Hematopoietic multipotent progenitor cell (in vitro differentiated cells): ENCODE measurements at regions not wholly inside any gene's neighbourhood (a gene's known extent, or its start where the extent isn't known, plus 50 kb on each side); places are given as distances from the start of the nearest gene placed in this dataset.
A peak's percentile ranks its signal among the peaks of the same experiment; 100 is the strongest.
"Not testable (repeated sequence)": the region's sequence is repeated elsewhere in the genome, so short reads cannot be mapped to it uniquely, and the experiment has no call there.

ENCODE experiments used
- DNase-seq, 3 donors: peaks; one replicate each; pipeline ENCODE4 v3.0.0-alpha.2; 2011 to 2015; ENCODE audit warnings: low read depth in 2 of 3, low spot score in 2 of 3

DNA sequence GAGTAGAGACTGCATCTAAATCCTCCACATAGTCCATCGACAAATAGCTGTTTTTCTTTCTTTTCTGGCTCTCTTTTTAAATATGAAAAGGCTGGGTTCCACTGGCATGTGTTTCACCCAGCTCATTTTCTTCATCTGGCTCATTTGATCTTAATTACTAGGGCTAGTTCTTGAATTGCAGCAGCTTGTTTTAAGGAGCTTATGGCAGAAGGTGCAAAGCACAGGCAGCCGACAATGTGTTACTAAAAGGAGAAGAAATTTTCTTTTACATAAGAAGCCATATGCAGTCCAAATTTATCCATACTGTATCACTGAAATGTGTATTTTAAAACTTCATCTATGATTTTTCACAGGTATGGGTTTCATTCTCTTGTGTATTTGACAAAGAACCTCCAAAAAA is 205.6 kb upstream of the PTER start:
- no peak for DNase-seq

DNA sequence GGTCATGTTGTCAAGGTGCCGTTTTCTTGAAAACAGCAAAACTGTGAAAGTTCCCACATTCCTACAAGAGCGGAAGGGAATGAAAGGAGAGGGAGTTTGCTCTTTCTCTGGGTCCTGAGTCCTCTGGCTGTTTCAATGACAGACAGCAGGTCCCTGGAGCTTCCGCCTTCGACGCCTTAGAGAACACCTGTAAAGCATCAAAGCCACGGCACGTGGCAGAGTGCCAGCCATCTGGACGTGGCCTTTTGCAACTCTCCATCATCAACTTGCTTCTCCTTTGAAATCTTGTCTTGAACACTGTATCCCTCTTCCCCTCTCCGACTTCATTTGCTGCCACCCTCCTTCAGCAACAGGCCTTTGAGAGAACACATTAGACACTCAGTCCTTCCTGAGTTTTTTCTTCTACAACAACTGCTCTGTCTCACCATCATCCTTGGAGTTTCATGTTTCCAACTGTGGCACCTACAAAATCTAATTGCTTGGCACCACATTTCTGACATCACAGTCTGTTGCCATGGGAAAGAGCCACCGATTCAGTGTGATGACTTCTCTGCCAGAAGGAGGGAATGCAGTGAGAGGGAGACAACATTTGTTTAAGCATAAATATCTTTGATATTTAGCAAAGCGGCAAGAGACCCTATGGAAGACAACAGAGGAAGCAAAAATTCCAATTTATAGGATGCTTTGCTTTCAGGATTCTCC is 204.9 kb upstream of the PTER start:
- no peak for DNase-seq

DNA sequence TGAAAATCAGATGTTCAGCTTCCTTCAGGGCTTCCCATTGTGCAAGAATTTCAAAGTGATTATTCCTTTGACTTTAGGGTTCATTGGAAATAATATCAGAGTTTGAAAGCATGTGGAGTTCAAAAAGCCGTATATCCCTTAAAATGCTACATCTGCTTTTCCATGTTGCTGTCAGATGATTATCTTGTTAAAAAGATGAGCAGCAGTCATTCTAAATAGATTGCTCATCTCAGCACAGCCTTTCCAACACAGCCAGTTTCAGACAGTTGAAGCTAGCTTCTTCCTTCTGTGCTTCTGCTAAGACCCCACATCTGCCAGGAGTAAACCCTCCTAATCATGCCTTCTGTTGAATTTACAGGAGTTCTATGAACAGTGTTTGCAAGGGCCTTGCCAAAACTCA is 204.4 kb upstream of the PTER start:
- DNase-seq: no peak

DNA sequence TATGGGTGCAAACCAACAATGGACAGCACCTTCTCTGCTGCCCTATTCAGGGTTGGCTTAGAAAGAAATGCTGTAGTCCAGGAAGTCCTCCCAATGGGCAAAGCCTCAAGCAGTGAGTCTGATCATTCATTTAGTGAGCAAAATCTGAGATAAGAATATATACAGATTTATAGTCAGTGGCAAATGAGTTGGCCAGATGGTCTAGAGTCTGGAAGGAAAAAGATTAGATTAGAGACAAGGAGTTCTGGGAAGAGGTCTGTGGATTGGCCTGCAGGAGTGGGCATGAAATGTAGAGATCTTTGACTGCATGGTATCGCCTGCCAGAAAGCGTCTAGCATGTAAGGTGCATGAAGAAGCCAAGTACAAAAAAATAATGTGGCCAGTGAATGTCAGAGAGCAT is 201.9 kb upstream of the PTER start:
- no peak for DNase-seq

DNA sequence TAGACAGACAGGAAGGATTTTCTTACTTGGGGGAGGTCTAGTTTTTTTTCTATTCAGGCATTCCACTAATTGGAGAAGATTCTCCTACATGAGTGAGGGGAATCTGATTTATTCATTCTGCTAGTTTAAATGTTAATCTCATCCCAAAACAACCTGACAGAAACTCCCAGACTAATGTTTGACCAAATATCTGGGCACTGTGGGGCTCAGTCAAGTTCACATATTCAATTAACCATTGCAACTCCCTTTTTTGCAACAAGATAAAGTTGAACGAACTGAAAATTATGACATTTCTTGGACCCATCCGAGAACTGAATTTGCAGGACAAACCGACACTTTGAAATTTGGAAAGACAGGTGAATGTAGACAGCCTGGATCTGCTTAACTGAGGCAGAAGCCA is 194.4 kb upstream of the PTER start:
- no peak for DNase-seq

DNA sequence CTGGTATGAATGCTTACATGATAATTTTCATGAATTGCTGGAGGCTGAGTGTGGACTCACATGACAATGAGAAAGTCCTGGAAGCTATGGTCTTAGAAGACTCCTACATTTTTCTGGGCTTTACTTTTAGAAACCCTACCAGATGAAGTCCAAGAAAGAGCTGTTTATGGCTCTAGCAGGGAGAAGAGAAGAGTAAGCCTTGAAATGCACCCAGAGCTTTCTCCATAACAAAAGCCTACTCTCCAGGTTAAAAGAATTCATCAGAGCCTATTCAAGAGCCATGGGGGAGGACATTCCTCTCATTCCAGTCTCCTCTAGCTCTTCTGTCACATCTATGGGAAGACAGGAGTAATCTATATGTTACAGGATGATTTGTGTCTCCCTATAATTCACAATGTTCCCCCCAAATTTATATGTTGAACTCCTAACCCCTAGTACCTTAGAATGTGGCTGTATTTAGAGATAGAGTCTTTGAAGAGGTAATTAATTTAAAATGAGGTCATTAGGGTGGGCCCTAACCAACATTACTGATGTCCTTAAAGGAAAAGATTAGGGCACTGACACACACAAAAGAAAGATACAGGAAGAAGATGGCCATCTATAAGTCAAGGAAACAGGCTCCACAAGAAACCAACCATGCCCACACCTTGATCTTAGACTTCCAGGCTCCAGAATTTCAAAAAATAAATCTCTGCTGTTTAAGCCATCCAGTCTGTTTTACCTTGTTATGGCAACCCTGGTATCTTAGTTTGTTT is 193.8 kb upstream of the PTER start:
- no peak for DNase-seq

DNA sequence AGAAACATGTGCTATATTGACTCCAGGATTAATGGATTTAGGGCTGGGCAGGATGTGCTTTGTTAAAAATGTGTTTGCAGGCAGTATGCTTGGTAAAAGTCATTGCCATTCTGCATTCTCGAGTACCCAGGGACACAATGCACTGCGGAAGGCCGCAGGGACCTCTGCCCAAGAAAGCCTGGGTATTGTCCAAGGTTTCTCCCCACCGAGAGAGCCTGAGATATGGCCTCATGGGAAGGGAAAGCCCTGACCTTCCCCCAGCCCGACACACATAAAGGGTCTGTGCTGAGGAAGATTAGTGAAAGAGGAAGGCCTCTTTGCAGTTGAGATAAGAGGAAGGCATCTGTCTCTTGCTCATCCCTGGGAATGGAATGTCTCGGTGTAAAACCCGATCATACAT is 186.7 kb upstream of the PTER start:
- DNase-seq: not testable (repeated sequence)

DNA sequence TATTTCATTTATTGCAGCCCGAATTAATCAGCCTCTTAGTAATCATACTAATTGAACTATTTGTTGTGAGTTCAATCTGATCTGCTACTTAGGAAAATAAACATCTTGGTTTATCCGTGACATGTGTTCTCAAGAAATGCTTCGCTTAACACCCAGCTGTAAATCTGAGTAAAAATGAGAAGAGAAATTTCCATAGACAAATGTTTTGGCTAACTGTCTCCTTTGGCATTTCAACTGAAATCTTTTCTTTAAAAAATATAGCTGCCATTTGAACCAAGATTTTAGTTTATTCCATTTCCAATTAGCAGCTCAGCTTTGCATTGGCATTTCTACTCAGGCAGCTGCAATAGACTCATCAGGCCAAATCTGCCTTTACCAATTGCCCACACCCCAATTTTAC is 180.5 kb upstream of the PTER start:
- DNase-seq: no peak

DNA sequence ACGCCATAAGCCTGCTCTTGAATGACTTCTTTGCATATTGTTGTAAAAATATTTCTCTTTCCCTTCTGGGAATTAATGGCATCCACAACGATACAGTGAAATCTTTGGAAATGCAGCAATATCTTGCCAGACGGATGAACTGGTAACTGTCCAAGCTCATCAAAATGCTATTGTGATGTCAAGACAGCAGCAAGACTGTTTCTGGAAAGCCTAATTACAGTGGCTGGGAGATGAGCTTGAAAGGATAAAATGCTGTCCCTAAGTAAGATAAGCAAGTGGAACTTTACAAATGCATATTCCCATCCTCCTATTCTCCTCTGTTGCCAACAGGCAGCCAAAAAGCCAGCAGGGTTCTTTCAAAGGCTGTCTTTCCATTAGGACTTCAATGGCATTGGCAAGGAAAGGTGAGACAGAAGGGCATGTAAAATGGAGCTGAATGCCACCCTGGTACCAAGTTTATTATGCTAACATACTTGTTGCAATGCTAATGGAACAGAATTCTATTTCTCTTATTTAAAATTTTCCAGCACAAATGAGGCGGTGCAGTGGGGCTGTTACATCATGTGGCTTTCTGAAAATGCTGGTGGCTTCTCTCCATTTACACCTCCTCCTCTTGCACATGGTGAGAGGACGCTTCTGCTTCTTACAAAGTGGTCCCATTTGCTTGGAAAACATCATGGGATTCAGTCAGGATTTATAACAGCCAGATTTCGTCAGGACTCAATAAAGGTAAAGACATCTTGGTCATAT is 178.3 kb upstream of the PTER start:
- no peak for DNase-seq

DNA sequence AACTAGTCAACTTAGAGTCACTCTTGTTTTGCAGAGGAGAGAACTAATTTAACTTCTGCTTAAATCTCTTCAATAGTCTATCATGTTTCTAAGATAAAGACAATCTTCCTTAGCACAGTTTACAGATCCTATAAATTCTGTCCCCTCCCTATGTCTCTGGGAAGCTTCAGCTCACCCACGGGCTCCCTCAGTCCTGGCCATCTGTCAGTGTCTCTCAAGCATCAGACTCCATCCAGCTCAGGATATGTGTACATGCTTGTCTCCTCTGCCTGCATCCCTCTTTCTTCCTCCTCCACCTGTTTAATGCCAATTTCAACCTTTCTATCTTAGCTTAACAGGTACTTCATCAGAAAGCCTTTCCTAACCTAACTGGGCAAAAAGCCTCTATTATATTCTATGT is 177.1 kb upstream of the PTER start:
- no peak for DNase-seq

DNA sequence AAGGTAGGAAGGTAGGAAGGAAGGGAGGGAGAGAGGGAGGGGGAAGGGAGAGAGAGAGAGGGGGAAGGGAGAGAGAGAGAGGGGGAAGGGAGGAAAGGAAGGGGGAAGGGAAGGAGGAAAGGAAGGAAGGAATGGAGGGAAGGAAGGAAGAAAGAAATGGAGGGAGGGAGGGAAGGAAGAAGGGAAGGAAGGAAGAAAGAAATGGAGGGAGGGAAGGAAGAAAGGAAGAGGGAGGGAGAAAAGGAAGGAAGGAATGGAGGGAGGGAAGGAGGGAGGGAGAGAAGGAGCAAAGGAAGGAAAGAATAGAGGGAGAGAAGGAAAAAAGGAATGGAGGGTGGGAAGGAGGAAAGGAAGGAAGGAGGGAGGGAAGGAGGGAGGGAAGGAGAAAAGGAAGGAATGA is 176.4 kb upstream of the PTER start:
- no peak for DNase-seq

DNA sequence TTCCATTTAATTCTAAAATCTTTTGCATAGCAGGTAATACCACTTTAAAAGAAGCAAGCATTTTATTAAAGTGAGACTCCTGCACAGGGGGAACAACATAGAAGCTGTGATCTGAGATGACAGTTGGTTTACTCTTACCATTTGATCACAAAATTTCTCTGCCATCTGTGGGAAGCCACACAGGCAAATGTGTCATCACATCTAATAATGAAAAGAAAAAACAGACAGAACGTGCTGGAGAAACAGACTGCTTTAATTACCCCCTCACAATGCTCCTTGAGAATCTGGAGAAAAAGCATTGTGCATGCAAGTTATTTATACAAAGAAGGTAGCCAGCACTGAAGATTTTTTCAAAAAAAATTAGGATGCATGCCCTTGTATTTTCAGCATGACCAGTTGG is 165.2 kb upstream of the PTER start:
- no peak for DNase-seq

DNA sequence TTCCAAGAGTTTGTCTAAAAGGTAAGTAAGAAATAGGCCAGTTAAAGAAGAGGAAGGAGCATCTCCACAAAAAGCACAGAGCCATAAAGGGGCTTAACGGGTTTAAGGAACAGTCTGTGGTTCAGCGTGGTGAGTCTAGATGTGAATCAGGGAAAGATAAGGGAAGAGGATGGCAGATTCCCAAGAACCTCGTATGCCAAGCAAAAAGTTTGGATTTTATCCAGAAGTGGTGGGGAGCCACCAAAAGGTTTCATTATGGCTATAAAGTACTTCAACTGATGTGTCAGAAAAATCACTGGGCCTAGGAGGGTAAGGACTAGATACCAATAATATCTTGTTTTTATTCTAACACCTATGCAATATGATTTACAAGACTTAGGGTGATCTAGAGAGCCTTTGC is 161.9 kb upstream of the PTER start:
- no peak for DNase-seq

DNA sequence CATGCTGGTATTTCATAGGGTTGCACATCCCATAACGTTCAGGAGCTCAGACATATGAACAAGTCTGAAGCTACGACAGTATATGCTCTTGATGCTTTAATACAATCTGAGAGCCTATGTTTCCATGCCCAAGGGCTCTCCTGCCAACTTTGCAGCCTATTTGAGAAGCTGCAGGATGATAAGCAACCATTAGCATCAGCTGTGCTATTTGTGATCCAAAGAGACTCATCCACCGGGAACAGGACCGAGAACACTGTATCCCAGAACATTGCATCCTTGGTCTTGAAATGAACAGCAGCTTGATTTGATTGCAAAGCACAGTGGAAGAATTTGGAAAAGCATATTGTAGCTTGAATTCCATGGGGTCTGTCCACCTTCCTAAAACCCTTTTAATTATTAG is 156.2 kb upstream of the PTER start:
- no peak for DNase-seq

DNA sequence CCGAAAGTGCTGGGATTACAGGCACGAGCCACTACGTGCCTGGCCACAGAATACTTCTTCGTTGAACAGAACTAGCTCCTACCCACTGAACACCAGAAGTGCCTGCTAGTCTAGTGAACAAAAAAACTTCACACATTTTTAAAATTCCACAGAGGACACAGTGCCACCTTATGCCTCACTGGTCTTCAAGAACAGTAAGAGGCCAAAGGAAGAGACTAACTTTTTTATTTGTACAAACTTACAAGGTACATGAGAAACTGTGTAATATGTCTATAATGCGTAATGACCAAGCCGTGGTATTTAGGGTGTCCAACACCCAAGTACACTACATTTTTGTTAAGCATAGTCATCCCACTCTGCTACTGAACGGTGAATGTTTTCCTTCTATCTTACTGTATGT is 144.4 kb upstream of the PTER start:
- DNase-seq: no peak

DNA sequence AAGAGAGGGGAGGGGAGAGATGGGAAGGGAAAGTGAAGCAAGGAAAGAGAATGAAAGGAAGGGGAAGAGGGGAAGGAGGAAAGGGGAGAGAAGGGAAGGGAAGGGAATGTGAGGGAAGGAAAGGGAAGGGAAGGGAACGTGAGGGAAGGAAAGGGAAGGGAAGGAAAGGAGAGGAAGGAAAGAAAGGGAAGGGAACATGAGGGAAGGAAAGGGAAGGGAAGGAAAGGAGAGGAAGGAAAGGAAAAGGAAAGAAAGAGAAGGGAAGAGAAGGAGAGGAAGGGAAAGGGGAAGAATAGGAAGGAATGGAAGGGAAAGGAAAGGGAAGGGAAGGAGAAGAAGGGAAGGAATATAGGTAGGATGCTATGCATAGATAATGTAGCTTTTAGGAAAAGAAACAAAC is 139.7 kb upstream of the PTER start:
- no peak for DNase-seq

DNA sequence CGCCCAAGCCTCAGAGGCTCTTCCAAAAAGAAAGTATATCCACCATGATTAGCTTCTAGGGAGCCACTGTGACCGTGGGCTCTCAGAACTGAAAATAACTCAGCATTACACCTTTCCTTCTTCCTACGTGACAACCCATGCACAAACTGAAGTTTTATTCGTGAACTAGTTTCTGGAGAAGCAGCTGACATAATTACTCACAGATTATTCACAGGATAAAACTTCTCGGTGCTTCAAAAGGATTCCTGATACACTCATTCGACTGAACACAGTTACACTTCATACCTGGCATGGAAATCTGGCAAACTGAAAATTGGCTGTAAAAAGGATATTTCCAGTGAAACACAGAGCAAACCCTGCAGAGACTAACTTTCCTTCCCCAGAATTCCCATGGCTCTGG is 139.2 kb upstream of the PTER start:
- no peak for DNase-seq

DNA sequence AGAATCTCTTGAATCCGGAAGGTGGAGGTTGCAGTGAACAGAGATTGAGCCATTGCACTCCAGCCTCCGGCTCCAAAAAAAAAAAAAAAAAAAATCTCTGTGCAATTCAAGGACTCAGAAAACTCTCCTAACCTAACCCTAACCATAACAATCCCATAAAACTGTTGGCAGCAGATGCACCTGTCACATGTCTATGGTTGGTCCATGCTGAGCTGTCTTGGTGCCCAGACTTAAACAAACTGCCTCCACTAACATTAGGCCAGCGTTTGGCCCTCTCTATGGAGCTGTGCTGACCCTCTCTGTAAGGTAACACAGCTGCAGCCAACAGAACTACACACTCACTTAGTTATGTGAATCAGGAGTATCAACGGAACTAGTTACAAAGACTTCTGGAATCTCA is 132.5 kb upstream of the PTER start:
- DNase-seq: no peak

DNA sequence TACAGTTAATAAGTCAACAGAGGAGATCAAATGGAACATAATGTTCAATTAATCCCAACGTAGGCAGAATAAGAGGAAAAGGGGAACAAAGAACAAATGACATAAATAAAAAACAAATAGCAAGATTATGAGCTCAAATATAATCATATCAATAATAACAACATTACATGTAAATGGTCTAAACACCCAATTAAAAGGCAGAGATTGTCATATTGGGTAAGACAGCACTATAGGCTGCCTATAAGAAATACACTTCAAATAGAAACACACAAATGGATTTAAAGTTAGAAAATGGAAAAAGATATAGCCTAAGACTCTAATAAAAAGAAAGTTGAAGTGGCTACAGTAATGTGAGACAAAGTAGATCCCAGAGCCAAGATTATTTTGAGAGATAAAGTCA is 126.4 kb upstream of the PTER start:
- no peak for DNase-seq

DNA sequence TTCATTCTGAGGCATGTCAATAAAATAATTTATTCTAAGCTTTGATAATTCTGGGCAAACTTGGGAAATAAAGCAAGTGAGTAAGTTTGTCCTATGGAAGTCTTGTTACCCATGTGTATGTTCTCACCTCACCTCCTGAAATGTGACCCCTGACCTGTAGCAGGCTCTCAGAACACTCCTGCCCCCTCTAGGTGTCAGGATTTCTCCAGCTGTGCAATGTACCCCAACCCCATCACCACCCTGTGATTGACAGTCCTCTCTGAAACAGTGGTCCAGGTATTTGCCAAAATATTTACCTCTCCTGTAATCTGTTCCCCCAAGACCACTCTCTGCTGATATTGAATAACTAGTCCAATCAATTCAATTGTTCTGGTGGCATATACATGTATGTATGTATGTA is 122.6 kb upstream of the PTER start:
- peak in 2 of 3 donors; percentile 9 to 29 for DNase-seq

DNA sequence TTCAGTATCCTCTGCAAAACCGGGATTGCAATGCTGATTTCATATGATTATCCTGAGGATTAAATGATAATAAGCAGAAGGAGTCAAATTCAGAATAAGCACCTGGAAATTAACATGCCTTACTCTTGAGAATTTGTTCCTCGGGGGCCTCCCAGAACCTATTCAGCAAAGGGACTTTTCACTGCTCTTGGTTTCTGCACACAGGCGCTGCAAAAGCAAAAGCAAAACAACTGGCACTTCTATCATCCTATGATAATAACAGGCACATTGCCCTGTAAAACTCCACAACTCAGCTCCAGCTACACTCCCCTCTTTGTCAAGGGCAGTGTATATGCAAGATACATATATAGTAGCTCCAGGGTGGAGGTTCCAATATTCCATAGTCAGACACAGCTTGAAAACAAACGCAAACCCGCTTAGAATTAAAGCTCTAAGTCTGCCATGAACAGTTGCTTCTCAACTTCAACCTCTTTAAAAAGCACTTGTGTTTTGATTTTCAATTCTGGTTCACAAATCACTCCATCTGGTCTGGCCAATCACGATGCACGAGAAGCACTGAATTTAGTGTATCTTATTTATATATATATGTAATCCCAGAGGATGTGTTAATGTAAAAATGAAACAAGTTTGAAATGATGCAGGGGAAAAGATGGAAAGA is 119.9 kb upstream of the PTER start:
- no peak for DNase-seq
